Right lobe of liver (tissue), 4 donors: ENCODE measurements at regions not wholly inside any gene's neighbourhood (a gene's known extent, or its start where the extent isn't known, plus 50 kb on each side); places are given as distances from the start of the nearest gene placed in this dataset.

Experiments used
- POLR2A ChIP-seq: fragments of 450-650 bp; IDR thresholded peaks from one replicate; pipeline ENCODE4 v1.6.1; 2017; ENCODE audit warnings: antibody characterized with exemption, mild to moderate bottlenecking
- TF ChIP-seq, protein P1 (sequence below), 4 donors: fragments of 200-600 bp in 3 of 4; fragments of 450-650 bp in 1 of 4; IDR thresholded peaks; one replicate each; pipeline versions ENCODE4 v1.5.1 to v1.8.0; 2016 to 2022; ENCODE audit warnings: antibody characterized with exemption in 4 of 4, mild to moderate bottlenecking in 2 of 4
- donor health status: DM: no; HTN: no; CAD: no.
- donor health status: DM: no; HTN: no; CAD: no.
- donor health status: DM: no; HTN: yes; CAD: no.

GRCh38 chr4:125039550-125039949 is 275.2 kb upstream of the FAT4 start:
- TF ChIP-seq, protein P1, sequence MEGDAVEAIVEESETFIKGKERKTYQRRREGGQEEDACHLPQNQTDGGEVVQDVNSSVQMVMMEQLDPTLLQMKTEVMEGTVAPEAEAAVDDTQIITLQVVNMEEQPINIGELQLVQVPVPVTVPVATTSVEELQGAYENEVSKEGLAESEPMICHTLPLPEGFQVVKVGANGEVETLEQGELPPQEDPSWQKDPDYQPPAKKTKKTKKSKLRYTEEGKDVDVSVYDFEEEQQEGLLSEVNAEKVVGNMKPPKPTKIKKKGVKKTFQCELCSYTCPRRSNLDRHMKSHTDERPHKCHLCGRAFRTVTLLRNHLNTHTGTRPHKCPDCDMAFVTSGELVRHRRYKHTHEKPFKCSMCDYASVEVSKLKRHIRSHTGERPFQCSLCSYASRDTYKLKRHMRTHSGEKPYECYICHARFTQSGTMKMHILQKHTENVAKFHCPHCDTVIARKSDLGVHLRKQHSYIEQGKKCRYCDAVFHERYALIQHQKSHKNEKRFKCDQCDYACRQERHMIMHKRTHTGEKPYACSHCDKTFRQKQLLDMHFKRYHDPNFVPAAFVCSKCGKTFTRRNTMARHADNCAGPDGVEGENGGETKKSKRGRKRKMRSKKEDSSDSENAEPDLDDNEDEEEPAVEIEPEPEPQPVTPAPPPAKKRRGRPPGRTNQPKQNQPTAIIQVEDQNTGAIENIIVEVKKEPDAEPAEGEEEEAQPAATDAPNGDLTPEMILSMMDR (IDR thresholded peaks at IDR 0.05) = no peak
- TF ChIP-seq POLR2A = no peak
